H1 (cell line): ENCODE measurements at regions not wholly inside any gene's neighbourhood (a gene's known extent, or its start where the extent isn't known, plus 50 kb on each side); places are given as distances from the start of the nearest gene placed in this dataset.

Experiments
- BCL11A ChIP-seq, 2 experiments: IDR thresholded peaks; one replicate each; pipeline ENCODE4 v1.6.1; 2011; ENCODE audit warnings: low read depth in 2 of 2, low read length in 2 of 2, mild to moderate bottlenecking in 2 of 2
- CEBPB ChIP-seq: IDR thresholded peaks from 2 replicates; pipeline ENCODE4 v1.6.1; 2012; ENCODE audit warnings: low read depth, low read length
- JUN ChIP-seq: IDR thresholded peaks from 2 replicates; pipeline ENCODE4 v1.6.1; 2011; ENCODE audit warnings: low read depth, mild to moderate bottlenecking, improper control_type of control experiment, low read length
- KDM1A ChIP-seq: fragments of 200-600, 300-600 bp; sonication (generic); IDR thresholded peaks from 2 replicates; pipeline ENCODE4 v1.7.1; 2016; ENCODE audit warnings: mild to moderate bottlenecking, low read length, borderline replicate concordance
- NRF1 ChIP-seq: IDR thresholded peaks from 2 replicates; pipeline ENCODE4 v1.6.1; 2011; ENCODE audit warnings: mild to moderate bottlenecking, low read depth, low read length, improper control_type of control experiment
- POLR2A ChIP-seq, 2 experiments: IDR thresholded peaks; 1 replicate in 1 of 2; 2 replicates in 1 of 2; pipeline ENCODE4 v1.6.1; 2011; ENCODE audit warnings: low read depth in 2 of 2, low read length in 2 of 2, mild to moderate bottlenecking in 2 of 2; ENCODE audit errors: control extremely low read depth in 1 of 2
- RFX5 ChIP-seq: IDR thresholded peaks from 2 replicates; pipeline ENCODE4 v1.6.1; 2011; ENCODE audit warnings: low read depth, low read length, improper control_type of control experiment, borderline replicate concordance
- SIN3A ChIP-seq, 2 experiments: IDR thresholded peaks in 1 of 2; conservative IDR thresholded peaks in 1 of 2; 2 replicates each; pipeline ENCODE4 v1.6.1; 2011 to 2012; ENCODE audit warnings: low read length in 2 of 2, improper control_type of control experiment in 1 of 2, low read depth in 1 of 2, mild to moderate bottlenecking in 1 of 2
- SIX5 ChIP-seq: IDR thresholded peaks from 2 replicates; pipeline ENCODE4 v1.6.1; 2011; ENCODE audit warnings: mild to moderate bottlenecking, low read depth, low read length
- YY1 ChIP-seq: IDR thresholded peaks from 2 replicates; pipeline ENCODE4 v1.6.1; 2011; ENCODE audit warnings: low read depth, mild to moderate bottlenecking, low read length
- TF ChIP-seq, protein P1 (sequence below), 3 experiments: IDR thresholded peaks; 1 replicate in 2 of 3; 2 replicates in 1 of 3; pipeline versions ENCODE4 v1.5.1 to v1.6.1; 2011; ENCODE audit warnings: low read length in 3 of 3, mild to moderate bottlenecking in 3 of 3, inconsistent platforms in 2 of 3, low read depth in 1 of 3, moderate library complexity in 1 of 3; ENCODE audit not compliant: insufficient read depth in 1 of 3; ENCODE audit errors: control extremely low read depth in 1 of 3
- TF ChIP-seq, protein P2 (sequence below): IDR thresholded peaks from 2 replicates; pipeline ENCODE4 v1.6.1; 2011; ENCODE audit warnings: low read depth, mild to moderate bottlenecking, low read length; ENCODE audit not compliant: insufficient read depth

DNA sequence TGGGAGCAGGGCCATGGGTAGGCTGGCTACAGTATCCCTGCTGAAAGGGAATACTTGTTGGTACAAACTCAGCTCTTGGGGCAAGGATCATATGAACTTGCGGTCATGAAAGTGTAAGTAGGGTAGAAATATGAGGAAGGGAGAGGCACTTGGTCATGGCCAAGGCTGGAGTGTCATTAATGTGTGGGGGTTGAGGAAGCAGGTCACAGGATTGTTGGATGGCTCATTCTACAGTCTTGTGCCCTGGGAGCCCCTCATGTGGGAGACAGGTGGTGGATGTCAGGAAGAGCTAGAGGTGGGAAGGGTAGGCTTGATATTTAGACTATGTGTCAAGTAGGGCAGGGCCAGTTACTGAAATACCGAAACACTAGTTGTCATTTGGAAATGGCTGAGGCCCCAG is 95.5 kb downstream of the RRM1 start:
- TF ChIP-seq, protein P1, sequence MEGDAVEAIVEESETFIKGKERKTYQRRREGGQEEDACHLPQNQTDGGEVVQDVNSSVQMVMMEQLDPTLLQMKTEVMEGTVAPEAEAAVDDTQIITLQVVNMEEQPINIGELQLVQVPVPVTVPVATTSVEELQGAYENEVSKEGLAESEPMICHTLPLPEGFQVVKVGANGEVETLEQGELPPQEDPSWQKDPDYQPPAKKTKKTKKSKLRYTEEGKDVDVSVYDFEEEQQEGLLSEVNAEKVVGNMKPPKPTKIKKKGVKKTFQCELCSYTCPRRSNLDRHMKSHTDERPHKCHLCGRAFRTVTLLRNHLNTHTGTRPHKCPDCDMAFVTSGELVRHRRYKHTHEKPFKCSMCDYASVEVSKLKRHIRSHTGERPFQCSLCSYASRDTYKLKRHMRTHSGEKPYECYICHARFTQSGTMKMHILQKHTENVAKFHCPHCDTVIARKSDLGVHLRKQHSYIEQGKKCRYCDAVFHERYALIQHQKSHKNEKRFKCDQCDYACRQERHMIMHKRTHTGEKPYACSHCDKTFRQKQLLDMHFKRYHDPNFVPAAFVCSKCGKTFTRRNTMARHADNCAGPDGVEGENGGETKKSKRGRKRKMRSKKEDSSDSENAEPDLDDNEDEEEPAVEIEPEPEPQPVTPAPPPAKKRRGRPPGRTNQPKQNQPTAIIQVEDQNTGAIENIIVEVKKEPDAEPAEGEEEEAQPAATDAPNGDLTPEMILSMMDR (IDR thresholded peaks at IDR 0.05; ENCODE audit: control extremely low read depth in 1 of 3, insufficient read depth in 1 of 3, low read depth in 1 of 3, low read length in 3 of 3) = no peak
- TF ChIP-seq CEBPB = no peak
- TF ChIP-seq KDM1A = no peak
- TF ChIP-seq NRF1 = no peak
- no peak for TF ChIP-seq POLR2A (IDR thresholded peaks at IDR 0.05; ENCODE audit: control extremely low read depth in 1 of 2, low read depth in 2 of 2, low read length in 2 of 2)
- TF ChIP-seq, protein P2, sequence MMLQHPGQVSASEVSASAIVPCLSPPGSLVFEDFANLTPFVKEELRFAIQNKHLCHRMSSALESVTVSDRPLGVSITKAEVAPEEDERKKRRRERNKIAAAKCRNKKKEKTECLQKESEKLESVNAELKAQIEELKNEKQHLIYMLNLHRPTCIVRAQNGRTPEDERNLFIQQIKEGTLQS = no peak
- no peak for TF ChIP-seq SIN3A (conservative IDR thresholded peaks at IDR 0.05 in 1 of 2, IDR thresholded peaks at IDR 0.05 in 1 of 2; ENCODE audit: low read depth in 1 of 2, low read length in 2 of 2)
- no peak for TF ChIP-seq BCL11A (IDR thresholded peaks at IDR 0.05; ENCODE audit: low read depth in 2 of 2, low read length in 2 of 2)
- TF ChIP-seq RFX5 = no peak
- no peak for TF ChIP-seq SIX5
- no peak for TF ChIP-seq JUN
- TF ChIP-seq YY1 = no peak
